RWPE1 (cell line): ENCODE measurements at regions not wholly inside any gene's neighbourhood (a gene's known extent, or its start where the extent isn't known, plus 50 kb on each side); places are given as distances from the start of the nearest gene placed in this dataset.

ENCODE experiments used
- CTCF ChIA-PET: fragments of 350-600 bp; sonication (Branson Sonifier 250); formaldehyde crosslinking; extraction: SDS; loops from one replicate; lab custom pipeline; 2021; lab: Yijun Ruan, JAX
- POLR2A ChIA-PET: fragments of 400-600 bp; formaldehyde crosslinking; extraction: SDS; loops from one replicate; lab custom pipeline; 2020; ENCODE audit warnings: antibody characterized with exemption; ENCODE audit not compliant: low non-redundant PET; lab: Yijun Ruan, JAX
- DNase-seq: peaks from one replicate; pipeline ENCODE4 v3.0.0; 2012; ENCODE audit warnings: low spot score
- H3K27ac ChIP-seq: fragments of 450-650 bp; 2 replicates; pipeline ENCODE4 v1.5.1; 2017
- TF ChIP-seq, protein P1 (sequence below): fragments of 450-650 bp; conservative IDR thresholded peaks from 2 replicates; pipeline ENCODE4 v1.5.1; 2017; ENCODE audit warnings: low read depth, mild to moderate bottlenecking

GRCh38 chr2:241929551-241930490 lies 60.3 kb downstream of the RTP5 start:
- H3K27ac ChIP-seq, result no peak overlapping the region
- TF ChIP-seq, protein P1, sequence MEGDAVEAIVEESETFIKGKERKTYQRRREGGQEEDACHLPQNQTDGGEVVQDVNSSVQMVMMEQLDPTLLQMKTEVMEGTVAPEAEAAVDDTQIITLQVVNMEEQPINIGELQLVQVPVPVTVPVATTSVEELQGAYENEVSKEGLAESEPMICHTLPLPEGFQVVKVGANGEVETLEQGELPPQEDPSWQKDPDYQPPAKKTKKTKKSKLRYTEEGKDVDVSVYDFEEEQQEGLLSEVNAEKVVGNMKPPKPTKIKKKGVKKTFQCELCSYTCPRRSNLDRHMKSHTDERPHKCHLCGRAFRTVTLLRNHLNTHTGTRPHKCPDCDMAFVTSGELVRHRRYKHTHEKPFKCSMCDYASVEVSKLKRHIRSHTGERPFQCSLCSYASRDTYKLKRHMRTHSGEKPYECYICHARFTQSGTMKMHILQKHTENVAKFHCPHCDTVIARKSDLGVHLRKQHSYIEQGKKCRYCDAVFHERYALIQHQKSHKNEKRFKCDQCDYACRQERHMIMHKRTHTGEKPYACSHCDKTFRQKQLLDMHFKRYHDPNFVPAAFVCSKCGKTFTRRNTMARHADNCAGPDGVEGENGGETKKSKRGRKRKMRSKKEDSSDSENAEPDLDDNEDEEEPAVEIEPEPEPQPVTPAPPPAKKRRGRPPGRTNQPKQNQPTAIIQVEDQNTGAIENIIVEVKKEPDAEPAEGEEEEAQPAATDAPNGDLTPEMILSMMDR, result no peak
- DNase-seq, result no peak
- ChIA-PET CTCF (interaction anchor here (0.7 kb wide), 1 partner anchor 16 kb away, joined by 3 read pairs; no protein-coding TSS in a partner anchor), POLR2A (no interaction called here)

- ChIA-PET POLR2A (no interaction called here), CTCF (no interaction called here)
- DNase-seq, result no peak
- TF ChIP-seq, protein P1, result no peak
- H3K27ac ChIP-seq, result no peak overlapping the region
Observed at GRCh38 chr2:241931084-241931975, 61.8 kb downstream of the RTP5 start.

- H3K27ac ChIP-seq, result no peak overlapping the region
- no peak for DNase-seq
- CTCF ChIA-PET, result interaction anchor here (0.5 to 1.1 kb wide), 3 partner anchors 18 to 744 kb away, joined by 3 to 4 read pairs (median 3); partner anchors contain the start of gene ANO7
- TF ChIP-seq, protein P1, result no peak
- POLR2A ChIA-PET, result no interaction called here
Observed at GRCh38 chr2:241931976-241932898, 62.7 kb downstream of the RTP5 start.

DNA sequence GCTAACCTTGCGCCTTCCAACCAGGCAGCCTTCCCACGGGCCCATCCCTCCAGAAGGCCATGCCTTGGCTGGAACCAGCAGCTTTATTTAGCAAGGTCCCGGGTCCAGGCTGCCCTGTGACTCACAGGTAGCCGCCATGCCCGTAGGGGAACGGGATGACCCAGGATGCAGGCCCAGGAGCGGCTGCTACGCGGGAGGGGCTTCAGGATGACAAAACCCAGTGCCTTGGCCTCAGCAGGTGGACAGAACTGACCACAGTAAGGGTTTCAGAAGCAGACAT lies 63.3 kb downstream of the RTP5 start:
- CTCF ChIA-PET, result interaction anchor here (0.5 to 1.1 kb wide), 3 partner anchors 18 to 744 kb away, joined by 3 to 4 read pairs (median 3); partner anchors contain the start of gene ANO7
- TF ChIP-seq, protein P1, result no peak
- no peak overlapping the region; the same call in 1 of the 2 replicates for H3K27ac ChIP-seq
- no peak for DNase-seq
- POLR2A ChIA-PET, result no interaction called here

- ChIA-PET POLR2A (no interaction called here), CTCF (interaction anchor here (0.5 to 1.1 kb wide), 3 partner anchors 17 to 745 kb away, joined by 3 to 4 read pairs (median 3); partner anchors contain the start of gene ANO7)
- no peak for DNase-seq
- no peak overlapping the region; the same call in 1 of the 2 replicates for H3K27ac ChIP-seq
- TF ChIP-seq, protein P1, result no peak
Observed at GRCh38 chr2:241933179-241933911, 63.8 kb downstream of the RTP5 start.
